Activated CD4-positive, alpha-beta T cell treated with anti-CD3 and anti-CD28 coated beads for 24 hours (primary cell): ENCODE measurements at regions not wholly inside any gene's neighbourhood (a gene's known extent, or its start where the extent isn't known, plus 50 kb on each side); places are given as distances from the start of the nearest gene placed in this dataset.

Experiments used
- DNase-seq, 2 donors: peaks; one replicate each; pipeline ENCODE4 v3.0.0-alpha.2; 2020; ENCODE audit warnings: low read depth in 2 of 2

DNA sequence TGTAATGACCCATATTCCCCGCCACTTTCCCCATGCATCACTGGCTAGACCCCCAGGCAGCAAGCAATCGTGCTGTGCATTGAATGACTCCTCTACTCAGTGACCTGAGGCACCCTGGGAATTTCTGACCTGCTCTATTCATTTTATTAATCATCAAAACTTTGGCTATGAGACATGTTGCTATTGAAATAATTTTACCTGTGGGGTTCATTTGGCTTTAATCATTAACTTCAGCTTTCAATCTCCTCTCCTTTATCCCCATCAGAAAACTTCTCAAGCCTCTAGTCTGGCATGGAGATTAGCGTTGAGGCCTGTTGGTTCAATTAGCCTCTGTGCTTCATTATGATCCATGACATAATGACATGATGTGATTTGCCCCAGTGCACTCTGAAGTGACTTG lies 429.0 kb downstream of the ZNF608 start:
- no peak for DNase-seq

DNA sequence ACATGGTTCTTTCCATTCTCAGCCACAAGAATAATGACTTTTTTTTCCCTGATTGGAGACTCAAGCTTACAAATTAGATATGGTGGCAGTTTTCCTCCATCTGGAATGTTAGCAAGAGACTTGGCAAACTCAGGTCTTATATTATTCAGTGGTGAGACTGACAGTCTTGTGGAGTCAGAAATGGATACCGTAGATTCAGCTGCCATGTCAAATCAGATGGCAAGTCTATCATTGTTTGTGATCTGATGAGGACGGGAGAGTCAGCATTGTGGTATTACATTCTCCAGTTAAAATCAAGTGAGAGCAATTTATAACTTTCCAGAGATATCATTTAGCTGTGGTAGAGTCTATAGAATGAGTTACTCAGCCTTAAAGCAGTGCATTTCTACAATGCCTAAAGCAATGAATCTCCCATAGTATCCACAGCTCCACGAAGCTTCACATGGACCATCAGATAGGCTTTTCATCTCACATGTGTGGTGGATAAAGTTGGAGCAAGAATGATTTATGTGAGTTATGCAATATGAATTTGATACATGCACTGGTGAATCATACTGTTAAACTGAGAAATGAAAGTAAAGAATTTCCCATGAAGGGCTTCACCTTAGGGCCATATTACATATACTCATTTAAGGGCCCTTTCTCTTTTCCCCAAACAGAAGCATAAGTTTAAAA lies 430.6 kb downstream of the ZNF608 start:
- DNase-seq = no peak

DNA sequence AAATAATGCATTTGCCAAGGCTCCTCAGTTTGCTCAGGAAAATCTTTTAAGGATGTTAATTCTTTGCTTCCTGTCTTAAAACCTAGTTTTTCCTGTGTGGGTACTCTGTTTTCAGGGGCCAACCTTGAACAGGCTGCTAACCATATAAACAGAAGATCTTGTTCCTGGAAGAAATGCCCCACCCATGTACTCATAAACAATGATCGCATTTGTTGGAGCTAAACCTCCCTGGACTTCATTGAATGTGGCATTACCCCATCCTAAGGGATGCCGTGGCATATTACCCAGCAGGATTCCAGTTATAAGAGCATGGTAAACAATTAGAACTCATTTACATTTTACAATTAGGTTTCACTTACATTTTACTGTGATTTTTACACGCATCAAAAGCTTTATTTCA lies 436.0 kb downstream of the ZNF608 start:
- no peak for DNase-seq

DNA sequence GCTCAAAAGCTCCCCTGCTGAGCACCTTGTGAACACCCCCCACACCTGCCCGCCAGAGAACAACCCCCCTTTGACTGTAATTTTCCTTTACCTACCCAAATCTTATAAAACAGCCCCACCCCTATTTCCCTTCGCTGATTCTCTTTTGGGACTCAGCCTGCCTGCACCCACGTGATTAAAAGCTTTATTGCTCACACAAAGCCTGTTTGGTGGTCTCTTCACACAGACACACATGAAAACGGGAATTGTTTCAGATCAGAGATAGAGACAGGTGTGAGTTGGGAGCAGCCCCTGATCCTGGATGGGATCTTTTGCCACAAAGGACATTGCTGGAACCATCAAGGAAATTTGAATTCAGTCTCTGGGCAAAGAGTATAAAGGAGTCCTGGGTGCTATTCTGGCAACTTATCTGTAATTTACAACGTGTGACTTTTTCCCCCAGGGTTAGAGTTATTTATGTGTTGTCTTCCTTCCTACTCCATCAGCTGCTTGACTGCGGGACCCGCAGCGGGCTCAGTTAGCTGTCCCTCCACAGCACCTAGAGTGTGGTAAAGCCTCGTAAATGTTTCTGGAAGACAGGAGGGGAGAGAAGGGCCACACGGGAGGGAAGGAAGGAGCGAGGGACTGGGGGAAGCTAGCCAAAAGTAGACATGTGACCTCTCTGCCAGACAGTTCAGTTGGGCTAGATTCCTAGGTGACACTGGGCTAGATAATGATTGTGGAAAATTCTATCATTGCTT lies 437.0 kb downstream of the ZNF608 start:
- no peak for DNase-seq

DNA sequence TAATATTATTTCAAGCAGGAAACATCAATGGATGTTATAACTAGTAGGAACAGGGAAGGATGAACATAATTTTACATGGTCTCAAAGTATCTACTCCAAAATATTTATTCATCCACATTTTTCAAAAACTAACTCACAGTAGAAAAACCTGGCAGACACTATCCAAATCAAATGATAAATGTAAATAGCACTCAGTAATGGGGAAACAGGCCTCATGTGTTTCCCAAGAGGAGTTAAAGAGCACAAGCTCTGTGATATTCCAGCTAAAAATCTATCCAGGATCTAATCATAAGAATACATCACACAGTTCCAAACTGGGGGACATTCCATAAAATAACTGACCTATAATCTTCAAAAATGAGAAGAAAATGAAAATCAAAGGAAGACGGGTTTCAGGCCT lies 443.1 kb downstream of the ZNF608 start:
- DNase-seq = no peak

DNA sequence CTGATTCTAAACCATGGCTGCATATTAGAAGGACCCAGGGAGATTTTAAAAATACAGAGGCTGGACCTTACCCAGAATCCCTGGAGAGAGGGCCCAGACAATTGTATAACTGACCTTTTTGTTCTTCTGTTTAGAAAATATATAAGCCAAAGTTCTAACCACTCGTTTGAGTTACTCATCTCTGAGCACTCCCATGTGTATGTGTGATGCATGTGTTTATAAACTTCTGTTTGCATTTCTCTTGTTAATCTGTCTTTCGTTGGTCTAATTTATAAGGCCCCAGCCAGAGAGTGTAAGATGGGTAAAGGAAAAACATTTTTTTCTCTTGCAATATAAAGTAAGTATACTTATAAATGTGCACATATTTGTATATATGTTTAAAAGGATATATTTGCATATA lies 443.9 kb downstream of the ZNF608 start:
- no peak for DNase-seq

DNA sequence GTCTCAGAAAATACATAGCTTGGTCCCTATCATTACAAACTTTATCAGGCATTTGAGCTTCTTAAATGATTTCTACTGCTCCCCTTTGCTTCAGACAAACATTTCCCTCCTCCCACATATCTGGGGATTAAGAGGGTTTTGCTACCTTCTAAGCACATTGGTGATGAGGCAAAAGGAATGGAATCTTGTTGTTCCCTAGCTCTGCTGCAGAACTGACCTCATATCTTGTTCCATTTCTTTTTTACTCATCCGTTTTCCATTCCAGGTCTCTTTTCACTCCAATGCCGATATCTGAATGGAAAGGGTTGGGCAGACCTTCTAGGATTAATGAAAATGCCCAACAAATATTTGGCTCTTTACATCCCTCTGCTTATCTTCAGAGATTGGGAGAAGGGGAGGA lies 444.6 kb downstream of the ZNF608 start:
- DNase-seq = no peak

DNA sequence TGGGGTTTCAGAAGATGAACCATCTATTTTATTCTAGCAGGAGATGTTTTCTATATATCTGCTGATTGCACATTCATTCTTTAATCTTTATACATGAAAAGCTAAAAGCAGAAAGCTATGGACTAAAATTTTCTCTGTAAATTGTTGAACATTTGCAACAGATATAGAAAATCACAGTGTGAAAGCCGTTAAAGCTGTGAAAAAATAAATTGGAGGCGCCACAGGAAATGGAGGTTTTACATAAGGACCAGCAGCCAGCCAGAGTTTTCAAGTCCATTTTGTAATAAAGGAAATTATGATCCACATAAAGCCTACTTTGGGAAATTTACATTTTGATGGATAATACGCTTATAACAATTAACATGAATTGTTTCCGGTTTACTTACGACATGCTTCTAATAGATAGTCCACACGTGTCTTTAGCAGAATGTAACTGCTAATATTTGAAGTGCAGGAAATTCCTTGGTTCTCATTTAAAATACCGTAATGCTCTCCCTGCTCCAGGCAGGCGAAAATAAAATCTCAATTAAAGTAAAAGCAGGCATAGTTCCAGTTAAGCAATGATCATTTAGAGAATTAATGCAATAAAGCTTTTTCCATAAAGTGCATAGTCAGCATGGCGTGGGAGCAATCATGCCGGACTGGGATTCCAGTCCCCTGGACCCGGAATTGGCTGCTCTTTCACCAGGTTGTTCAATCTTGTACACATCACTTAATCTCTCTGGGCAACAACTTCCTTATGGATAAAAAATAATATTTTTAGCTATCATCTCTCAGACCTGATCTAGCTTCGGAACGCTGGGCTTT lies 445.4 kb downstream of the ZNF608 start:
- no peak for DNase-seq

DNA sequence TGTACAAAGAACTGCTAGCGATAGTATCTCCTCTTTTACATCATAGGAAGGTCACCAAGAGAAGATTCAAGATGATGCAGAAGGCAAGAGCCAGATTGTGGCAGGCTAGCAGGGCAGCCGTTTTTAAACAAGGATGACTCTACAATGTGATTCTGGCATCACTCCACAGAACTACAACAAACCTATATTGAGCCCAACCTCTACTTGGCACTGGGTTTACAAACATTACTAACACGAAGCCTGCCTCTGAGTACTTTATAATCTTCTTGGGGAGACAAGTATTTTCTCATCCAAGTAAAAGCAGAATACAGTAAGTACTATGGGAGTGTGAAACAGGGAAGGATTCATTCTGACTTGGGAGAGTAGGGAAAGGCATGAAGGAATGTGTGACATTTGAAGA lies 448.6 kb downstream of the ZNF608 start:
- DNase-seq = no peak

DNA sequence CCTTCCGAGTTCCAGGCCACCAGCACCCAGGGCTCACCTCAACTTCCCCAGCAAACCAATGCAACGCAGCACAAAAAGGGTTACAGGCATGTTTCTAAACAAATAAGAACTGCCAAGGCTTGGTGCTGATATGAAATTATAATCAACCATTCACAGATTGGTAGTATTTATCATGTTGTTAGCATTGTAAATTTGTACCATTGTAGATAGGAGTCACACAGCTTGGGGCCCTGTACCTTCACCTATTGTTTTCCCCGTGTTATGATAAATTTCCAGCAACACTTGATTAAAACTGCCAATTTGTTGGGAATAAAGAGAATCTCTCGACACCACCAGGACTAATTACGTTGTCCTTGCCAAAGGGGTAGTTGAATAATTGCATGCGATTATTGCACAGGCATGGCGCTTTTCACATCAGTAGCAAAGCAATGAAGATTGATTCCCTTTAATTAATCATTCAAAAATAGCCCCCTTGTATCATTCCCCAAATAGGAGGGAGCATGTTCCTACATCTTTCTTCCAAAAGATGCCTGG lies 454.1 kb downstream of the ZNF608 start:
- no peak for DNase-seq

DNA sequence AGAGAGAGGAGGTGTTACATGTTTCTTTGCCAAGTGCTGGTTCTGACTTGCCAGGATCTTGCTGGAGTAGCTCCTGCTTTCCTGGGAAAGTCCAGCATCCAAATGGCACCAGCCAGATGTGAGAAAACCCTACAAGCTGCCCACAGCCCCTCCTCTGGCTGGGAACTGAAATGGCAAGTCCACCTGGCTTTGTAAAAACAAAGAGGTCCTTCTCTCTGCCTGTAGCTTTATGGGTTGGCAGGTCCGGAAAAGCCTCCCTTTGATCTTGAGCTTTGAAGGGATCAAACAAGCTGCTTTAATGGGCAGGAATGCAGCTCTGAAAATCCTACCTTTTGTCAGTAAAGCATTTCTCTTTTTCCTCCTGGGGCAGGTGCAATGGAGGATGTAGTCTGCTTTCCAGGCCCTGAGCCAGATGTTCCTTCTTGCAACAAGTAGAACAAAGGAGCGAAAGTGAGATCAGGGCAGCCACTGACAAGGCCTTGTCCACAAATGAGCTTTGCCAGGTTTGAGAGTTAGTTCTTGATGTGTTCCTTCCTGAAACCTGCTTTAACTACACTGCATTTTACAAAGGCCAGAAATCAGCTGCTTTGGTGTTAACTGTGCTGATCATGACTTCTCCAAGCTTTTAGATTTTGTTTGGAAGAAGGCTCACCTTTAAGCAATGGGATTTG lies 456.7 kb downstream of the ZNF608 start:
- no peak for DNase-seq

DNA sequence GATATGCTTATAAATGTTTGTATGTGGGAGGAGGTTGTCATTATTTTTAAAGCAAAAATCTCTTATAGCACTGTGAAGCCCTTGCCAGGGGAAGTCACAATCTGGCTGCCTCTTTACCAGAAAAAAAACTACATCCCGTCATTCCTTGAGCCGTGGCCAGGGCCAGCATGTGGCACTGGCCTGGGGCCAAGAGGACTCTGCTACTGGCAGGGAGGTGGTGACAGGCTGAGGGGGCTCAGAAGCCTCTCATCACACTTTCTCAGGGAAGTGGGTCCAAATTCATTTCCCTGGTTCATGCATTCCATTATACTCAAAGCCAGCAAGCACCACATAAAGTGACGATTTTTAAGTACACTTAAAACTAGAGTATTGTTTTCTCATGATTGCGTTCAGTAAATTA lies 457.3 kb downstream of the ZNF608 start:
- no peak for DNase-seq

DNA sequence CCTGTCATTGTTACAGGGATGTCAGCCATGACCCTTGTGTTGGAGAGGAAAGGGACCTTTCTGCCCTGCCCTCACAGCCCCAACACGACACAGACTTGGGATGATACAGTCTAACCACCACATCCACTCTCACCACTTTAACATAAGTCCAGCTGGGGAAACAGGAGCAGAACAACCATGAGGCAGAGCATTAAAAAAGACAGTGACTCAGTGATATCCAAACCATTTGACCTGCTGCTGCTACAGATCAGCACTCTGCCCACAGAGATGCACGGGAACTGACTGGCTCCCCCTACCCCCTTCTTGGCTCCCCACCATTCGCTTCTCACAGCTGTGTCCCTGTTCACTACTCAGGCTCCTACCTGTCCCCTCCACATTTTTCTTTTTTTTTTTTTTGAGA lies 458.6 kb downstream of the ZNF608 start:
- no peak for DNase-seq

DNA sequence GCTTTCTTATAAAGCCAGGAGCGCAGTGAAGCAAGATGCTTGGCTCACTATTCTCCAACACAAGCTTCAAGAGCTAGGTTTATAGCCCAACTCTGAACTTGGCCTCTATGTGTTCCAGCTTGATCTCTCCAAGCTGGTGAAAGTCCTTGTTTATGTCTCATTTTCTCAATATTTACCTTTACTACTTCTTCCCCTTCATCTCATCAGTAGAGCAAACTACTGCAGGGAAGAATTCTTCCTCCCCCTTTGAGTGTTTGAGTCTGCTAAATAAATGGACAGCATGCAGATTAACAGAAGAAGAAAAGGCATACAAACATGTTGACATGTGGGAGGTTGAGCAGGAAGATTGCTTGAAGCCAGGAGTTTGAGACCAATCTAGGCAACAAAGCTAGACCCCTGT lies 460.7 kb downstream of the ZNF608 start:
- DNase-seq = no peak

DNA sequence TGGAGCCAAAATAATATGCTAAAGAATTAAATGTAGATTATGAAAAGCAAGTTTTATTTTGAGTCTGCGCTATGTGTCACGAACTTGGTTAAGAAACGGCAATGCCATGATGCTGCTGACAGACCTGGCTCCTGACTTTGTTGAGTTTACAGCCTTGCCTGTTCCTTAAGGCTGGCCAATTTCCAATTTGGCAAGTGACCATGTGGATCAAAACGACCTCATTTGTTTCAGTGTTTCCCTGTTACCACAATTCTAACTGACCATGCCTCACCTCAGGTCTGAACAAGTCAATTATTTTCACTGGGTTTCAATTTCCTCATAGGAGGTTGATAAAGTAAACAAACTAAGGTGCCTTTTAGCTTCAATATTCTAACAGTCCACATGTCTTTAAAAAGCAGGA lies 461.4 kb downstream of the ZNF608 start:
- DNase-seq = no peak

DNA sequence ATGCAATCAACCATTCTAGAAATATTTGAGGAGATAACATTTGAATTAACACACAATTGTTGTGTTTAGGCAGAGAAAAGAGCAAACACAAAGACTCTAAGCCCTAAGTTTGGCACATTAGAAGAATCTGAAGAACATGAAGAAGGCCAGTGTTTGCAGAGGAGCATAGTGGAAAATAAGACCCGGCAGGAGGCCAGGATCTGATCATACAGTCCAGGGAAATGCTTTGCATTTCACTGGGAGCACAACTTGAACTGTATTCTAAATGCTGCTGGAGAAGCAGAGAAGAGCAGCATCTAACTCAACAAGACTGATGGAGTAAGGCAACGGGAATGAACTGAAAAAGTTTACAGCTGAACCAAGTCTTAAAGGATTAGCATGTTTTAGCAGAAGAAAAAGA lies 463.4 kb downstream of the ZNF608 start:
- no peak for DNase-seq

DNA sequence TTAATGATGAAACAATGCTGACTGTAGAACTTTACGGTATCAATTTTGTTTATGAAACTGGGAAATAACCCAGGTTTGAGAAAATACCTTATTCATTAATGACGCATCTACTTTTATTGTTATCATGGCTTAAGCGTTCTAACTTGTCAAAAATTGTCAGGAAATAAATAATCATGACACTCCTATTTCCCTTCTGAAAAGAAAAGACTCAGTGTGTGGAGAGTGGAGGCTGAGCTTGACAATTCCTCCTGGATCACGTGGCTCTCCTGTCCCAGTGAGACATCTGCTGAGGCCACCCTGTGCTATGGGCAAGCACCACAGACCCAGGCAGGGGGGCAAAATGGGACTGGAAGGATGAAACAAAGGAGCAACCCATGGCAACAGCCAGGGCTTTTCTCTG lies 466.4 kb downstream of the ZNF608 start:
- no peak for DNase-seq

DNA sequence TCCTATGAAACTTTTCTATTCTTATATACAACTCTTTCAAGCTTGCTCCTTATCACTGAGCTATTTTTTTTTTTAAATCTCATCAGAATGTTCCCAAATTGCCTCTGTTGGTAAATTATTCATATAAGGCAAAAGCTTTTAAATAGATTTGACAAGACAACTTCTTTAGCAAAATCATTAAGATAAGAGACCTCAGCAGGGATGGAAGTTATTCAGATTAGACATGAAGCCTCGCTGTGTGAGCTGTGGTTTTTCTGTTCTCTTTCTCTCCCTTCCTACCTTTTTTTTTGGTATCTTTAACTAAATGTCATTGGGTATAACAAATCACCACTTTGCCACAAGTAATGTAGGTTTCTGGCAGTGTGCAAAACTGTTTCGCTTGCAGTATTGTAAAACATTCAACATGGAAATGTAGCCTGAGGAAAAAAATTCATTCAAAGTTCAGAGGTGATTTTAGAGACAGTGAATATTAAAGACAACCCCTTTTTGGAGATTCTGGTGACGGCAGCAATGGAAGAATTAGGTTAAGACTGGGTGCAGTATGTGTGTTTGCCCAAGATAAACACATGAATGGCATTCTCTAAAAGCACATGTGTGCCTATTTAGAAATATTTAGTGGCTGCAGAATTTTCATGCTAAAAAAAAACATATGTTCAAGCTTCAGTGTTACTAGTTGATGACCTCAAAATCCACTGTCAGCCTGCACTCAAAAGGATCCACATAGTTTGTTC lies 467.1 kb downstream of the ZNF608 start:
- no peak for DNase-seq

DNA sequence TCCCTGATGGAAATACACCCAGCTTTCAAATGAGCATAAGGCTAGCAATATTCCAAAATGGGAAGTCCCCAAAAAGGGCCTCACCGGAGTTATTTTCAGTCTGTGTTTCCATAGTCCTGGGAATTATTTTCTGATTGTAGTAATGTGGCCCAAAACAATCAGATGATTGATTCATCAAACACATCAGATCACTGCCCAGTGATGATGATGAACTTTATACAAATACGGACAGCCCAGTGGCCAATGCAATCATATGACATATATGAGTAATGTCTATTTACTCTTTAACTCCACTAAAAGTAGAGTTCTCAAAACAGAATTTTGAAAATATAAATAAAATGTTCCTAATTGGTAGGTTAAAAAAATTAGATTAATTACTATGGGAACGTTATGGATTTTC lies 467.8 kb downstream of the ZNF608 start:
- DNase-seq = no peak

DNA sequence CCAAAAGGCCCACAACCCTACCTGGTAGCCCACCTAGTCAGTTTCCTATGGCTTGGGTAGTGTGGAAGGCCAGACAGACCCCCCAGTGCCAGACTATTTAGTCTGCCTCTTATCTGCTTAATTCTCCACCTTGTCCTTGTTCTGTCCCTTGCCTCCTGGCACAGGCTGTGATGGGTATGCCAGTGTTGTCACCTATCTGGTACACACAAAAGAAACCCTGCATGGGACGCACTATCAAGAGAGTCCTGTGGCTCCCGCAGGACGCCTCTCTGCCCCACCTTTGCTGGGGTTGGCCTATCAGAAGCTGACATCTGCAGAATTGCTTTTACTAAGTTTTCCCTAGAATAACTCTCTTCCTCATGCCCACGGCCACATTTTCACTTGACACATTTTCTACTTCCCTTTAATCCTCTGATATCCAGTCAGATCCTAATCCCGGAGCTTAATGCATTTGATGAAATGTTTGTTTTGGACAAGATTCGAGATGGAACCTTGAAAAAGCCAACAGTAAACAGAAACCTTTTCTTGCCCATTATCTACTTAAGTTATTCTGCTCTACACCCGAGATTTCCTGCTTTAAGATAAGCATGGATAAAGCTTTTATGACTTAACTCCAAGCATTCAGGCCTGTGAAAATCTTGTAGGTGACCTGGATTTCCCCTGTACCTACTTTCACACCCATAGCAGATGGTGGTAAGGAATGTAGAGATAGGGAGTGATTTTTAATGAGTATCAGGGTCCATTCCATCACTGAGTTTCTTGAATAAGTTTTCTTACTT lies 468.5 kb downstream of the ZNF608 start:
- DNase-seq = no peak

DNA sequence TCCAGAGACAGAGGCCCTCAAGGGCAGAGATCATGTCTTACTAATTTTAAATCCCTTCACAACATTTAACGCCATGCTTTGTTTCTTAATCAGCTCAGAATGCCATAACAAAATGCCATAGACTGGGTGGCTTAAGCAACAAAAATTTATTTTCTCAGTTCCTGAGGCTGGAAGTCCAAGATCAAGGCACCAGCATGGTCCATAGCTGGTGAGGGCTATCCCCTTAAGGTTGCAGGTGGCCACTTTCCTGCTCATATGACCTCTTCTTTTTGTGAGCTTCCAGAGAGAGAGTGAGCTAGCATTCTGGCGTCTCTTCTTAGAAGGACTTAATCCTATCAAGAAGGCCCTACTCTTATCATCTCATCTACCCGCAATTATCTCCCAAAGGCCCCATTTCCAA lies 470.3 kb downstream of the ZNF608 start:
- no peak for DNase-seq
